Eye (tissue), 1 donor: ENCODE measurements at regions not wholly inside any gene's neighbourhood (a gene's known extent, or its start where the extent isn't known, plus 50 kb on each side); places are given as distances from the start of the nearest gene placed in this dataset.
"Not testable (repeated sequence)": the region's sequence is repeated elsewhere in the genome, so short reads cannot be mapped to it uniquely, and the experiment has no call there.

Experiments used
- DNase-seq: peaks from one replicate; pipeline ENCODE4 v3.0.0-alpha.2; 2015

- DNase-seq: not testable (repeated sequence)
Measured at GRCh38 chr15:85267158-85267857, 113.1 kb upstream of the AKAP13 start.

- no peak for DNase-seq
Measured at GRCh38 chr15:85274315-85275050, 105.9 kb upstream of the AKAP13 start.

- DNase-seq: no peak
Measured at GRCh38 chr15:85276508-85276907, 103.9 kb upstream of the AKAP13 start.

DNA sequence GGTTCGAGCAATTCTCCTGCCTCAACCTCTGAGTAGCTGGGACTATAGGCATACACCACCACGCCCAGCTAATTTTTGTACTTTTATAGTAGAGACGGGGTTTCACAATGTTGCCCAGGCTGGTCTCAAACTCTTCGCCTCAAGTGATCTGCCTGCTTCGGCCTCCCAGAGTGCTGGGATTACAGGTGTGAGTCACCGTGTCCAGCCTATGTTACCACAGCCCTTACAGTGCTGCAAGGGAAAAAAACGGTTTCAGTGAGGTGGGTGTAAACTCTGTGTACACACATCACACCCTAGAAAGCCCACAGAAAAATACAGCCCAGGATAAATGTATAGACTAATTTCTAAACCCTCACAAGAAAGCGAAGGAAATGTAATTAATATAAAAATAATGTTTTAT is 103.5 kb upstream of the AKAP13 start:
- DNase-seq: no peak

- no peak for DNase-seq
Measured at GRCh38 chr15:85277847-85278370, 102.5 kb upstream of the AKAP13 start.

DNA sequence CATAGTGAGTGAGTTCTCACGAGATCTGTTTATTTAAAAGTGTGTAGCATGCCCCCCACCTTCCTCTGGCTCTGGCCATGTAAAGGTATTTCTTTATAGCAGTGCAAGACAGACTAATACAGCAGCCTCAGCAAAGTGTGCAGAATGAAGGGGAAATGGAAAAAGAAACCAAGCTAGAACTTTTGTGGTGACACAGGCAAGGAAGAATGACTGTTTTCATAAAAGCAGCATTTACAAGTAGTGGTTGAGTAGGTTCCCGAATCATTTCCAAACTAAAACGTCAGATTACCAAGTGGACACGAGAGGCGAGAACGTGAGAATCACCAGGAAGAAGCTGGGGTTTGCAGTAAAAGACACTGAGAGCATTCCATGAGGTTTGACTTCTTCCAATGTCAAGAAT is 100.2 kb upstream of the AKAP13 start:
- DNase-seq: no peak

DNA sequence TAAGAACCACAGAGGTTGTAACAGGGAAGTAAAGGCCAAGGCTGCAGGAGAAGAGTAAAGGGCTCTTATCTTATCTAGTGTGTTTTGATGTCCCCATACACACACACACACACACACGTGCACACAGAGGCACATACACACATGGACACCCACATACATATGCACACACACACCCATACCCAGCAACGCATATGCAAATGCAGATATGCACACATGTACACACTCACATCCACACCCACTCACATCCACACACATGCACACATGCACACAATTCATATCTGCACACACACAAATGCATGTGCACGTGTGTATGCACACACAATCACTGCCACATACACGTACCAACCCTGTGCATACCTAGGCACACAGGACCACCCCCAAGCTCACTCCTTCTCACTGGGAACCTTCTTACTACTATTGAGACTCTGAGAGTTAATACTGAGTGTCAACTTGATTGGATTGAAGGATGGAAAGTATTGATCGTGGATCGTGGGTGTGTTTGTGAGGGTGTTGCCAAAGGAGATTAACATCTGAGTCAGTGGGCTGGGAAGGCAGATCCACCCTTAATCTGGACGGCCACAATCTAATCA is 99.0 kb upstream of the AKAP13 start:
- no peak for DNase-seq

DNA sequence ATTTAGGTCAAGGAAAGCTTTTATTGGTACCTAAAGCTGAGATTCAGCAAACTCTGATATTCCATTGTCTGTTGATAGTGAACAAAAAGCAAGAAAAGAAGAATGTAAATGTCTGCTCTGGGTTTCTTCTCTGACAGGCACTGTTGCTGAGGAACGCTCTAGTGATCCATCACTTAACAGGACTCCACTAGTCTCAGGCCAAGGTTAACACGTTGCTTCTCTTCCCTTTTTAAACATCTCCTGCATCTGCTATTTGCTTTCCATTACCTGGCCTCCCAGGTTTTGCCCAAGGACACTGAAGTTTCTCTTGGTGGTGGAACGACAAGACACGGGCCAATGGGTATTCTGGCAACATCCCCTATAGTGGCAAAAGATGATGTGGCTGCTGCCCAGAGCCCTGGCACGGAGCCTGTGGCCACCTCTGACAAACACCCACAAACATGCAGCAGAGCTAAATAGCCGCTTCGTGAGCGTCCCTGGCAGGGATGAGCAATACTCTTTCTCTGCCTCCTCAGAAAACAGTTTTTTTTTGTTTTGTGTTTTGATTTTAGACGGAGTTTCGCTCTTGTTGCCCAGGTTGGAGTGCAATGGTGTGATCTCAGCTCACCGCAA is 97.8 kb upstream of the AKAP13 start:
- no peak for DNase-seq

DNA sequence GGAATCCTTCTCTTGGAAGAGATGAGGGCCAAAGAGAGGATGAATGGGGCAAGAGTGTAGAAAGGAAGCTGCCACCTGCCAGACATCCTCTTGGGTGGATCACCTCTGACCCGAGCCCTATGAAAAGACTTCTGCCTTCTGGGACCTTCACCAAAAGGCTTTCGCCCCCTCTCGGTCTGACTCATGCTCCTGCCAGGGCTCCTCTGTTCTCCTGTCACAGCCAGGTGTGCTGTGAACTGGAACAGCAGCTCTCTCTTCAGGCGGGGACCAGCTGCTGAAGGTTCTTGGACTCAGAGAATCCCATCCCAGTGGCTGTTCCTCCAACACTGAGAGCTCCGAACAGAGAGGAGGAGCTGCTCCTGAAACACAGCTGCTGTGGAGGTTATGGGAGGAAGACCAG is 96.6 kb upstream of the AKAP13 start:
- peak; percentile 46 for DNase-seq

DNA sequence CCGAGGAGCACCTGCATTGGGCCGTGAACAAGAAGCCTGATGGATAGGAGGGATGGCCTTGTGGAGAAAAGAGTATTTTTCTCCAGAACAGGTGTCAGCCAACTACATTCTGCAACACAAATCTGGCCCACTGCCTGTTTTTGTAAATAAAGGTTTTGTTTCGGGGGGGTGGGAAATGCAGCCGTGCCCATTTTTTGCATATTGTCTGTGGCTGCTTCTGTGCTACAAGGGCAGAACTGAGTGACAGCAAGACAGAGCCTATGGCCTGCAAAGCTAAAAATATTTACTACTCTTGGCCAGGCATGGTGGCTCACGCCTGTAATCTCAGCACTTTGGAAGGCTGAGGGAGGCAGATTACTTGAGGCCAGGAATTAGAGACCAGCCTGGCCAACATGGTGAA is 95.9 kb upstream of the AKAP13 start:
- no peak for DNase-seq

- DNase-seq: peak; percentile 35
Measured at GRCh38 chr15:85289677-85290365, 90.6 kb upstream of the AKAP13 start.

DNA sequence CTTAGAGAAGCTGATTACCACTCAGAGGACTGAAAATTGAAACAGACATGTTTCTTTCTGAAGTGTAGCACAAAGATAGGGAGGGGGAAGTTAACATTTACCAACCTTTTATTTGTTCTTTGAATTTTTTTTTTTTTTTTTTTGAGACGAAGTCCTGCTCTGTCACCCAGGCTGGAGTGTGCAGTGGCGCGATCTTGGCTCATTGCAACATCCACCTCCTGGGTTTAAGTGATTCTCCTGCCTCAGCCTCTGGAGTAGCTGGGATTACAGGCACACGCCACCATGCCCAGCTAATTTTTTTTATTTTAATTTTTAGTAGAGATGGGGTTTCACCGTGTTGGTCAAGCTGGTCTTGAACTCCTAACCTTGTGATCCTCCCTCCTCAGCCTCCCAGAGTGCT is 87.8 kb upstream of the AKAP13 start:
- not testable (repeated sequence) for DNase-seq

DNA sequence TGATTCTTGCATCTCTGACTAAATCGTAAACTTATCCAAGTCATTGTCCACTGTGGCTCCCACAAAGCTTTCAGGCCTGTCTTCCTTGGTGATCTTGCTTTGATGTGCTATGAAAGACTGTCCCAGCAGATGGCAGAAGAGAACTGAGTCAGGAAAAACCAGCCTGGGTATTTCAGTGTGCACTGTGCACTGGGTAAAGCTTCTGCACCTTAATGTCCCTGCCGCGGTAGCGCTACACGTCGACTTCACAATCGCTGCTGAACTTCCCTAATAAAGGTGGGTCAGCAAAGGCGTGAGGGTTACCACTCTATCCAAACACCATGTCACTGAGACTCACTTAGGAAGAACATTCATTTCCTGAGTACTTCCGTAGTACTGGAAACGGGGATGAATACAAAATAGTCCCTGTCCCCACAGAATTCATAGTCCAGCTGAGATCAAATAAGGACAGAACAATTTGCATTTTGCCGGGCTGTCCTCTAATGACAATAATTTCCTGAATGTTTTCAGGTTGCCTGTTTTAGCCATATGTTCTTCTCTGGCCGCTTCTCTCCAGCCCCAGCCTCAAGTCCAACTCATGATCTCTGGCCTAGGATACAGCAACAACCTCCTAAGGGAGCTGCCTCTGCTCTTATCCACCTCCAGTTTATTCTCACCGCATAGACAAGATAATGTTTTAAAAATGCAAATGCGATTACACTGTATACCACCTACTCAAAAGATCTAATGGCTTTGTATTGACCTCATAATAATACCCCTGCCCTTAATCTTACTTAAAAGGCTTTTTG is 83.6 kb upstream of the AKAP13 start:
- DNase-seq: peak; percentile 93

DNA sequence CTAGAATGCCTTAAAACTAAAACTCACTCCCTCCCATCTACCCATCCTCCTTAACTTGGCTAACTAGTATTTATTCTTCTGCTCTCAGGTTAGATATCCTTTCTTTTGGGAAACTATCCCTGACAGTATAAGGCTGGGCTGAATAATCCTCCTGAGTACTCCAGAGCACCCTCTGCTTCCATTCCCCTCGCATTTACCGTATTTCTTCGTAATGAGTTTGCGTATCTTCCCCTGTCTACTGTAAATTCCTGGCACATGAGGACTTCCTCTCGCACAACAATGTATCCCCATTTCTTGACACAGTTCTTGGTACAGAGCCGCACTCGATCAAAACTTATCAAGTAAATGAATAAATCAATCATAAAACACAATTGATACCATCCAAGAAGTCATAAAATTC is 82.9 kb upstream of the AKAP13 start:
- DNase-seq: no peak

- DNase-seq: no peak
Measured at GRCh38 chr15:85298366-85298765, 82.0 kb upstream of the AKAP13 start.

DNA sequence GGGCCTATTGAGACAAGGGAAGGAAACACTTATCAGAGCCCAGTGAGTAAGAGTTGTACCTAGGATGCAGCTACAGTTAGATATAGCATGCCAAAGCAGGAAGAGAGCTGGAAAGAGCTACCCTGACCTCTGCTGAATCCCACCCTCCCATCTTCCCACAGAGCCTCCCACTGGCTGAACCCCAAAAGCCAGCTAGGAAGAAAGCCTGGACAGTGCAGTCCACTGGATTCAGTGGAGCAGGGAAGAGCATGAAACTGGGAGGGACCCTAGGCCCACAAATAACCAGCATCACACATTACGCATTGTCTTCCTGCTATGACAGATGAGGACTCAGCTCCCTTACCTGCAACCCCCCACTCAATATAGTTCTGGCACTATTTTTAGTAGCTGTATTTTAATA is 81.5 kb upstream of the AKAP13 start:
- DNase-seq: no peak

- DNase-seq: no peak
Measured at GRCh38 chr15:85302271-85302670, 78.1 kb upstream of the AKAP13 start.

- no peak for DNase-seq
Measured at GRCh38 chr15:85305050-85305449, 75.4 kb upstream of the AKAP13 start.

- no peak for DNase-seq
Measured at GRCh38 chr15:85306946-85307686, 73.3 kb upstream of the AKAP13 start.

DNA sequence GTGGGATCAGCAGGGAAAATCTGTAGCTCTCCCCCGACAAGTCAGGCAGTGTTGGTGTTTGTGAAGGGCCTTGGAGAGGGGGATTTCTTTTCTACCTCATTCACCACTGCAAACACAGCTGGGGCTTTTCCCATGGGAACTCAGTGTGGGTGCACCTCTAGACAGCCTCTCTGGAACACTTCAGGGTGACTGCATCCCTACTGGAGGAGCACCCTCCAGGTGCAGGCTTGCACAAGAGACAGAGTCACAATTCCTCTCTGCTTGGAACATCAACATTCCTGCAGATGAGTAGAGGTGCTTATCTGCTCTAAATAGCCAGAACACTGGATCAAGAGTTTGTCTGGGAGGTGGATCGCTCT is 72.7 kb upstream of the AKAP13 start:
- no peak for DNase-seq

- DNase-seq: no peak
Measured at GRCh38 chr15:85311647-85312046, 68.8 kb upstream of the AKAP13 start.
